HG03196 (cell line): ENCODE measurements at regions not wholly inside any gene's neighbourhood (a gene's known extent, or its start where the extent isn't known, plus 50 kb on each side); places are given as distances from the start of the nearest gene placed in this dataset.

Experiments
- ATAC-seq: cut with Tn5 transposase; IDR thresholded peaks from one replicate; pipeline ENCODE4 v1.9.1; 2021; ENCODE audit not compliant: unreplicated experiment

DNA sequence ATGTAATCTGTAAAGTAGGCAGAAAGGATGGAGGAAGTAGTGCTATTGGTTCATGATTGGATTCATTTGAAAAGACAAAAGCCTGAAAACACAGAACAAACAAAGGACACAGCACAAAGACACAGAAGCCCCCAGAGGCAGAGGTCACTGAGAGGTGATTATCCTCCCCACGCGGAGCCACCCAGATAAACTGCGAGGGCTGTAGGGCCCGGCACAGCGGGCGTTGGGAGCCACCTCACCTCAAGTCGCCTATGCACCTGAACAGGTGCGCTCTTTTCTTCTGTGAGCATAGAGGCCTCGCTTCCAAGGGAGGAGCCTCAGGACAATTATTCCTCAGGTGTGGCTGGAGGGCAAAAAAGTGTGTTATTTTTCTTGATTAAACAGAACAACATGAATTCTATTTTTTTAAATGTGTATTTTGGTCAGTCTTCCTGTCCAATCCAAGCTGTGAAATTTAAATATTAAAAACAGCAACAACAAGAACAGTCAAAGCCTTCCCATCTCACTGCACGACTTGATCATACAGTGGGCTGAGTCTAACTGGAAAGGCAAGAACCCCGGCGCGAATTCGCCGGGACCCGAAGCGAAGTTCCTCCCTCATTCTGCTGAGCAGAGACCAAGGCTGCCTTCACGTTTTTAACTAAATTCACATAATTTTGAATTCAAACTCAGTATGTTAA is 205.3 kb downstream of the THBS2 start:
- no peak for ATAC-seq

DNA sequence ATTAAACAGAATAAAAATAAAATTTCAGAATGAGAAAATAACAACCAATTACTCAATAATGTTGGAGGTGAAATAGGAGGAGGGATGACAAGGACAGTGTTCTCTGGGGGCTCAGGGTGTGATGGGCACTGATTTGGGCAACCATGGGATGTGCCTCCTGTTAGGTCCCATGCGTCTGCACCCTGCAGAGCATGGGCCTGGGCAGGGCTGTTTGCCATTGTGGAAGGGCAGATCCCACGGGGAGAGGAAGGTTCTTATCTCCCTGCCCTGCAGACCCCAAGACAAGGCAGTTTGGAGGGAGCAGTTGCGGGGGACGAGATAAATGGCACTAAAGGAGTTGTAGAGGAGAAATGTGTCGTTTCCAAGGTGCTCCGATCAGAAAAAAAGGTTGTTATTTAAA is 206.3 kb downstream of the THBS2 start:
- no peak for ATAC-seq

- no peak for ATAC-seq
Measured at GRCh38 chr6:169046483-169047192, 207.0 kb downstream of the THBS2 start.

DNA sequence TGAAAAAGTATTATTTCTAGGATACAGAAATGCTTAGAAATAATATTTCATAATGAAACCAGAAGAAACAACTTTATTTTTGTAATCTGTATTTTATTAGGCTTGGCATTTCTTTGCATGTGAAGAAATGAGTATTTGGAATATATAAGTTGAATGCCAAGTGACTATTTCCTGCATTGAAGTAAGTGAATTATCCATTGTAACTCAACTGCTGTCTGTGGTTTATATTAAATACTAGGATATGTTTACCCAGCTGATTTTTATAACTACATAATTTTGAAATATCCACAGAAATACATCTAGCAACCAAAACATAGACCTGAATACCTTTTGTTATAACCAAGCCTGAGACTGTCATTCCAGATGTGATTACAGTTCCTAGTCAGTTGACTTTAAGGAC is 207.6 kb downstream of the THBS2 start:
- no peak for ATAC-seq

- no peak for ATAC-seq
Measured at GRCh38 chr6:169045486-169045885, 208.2 kb downstream of the THBS2 start.

DNA sequence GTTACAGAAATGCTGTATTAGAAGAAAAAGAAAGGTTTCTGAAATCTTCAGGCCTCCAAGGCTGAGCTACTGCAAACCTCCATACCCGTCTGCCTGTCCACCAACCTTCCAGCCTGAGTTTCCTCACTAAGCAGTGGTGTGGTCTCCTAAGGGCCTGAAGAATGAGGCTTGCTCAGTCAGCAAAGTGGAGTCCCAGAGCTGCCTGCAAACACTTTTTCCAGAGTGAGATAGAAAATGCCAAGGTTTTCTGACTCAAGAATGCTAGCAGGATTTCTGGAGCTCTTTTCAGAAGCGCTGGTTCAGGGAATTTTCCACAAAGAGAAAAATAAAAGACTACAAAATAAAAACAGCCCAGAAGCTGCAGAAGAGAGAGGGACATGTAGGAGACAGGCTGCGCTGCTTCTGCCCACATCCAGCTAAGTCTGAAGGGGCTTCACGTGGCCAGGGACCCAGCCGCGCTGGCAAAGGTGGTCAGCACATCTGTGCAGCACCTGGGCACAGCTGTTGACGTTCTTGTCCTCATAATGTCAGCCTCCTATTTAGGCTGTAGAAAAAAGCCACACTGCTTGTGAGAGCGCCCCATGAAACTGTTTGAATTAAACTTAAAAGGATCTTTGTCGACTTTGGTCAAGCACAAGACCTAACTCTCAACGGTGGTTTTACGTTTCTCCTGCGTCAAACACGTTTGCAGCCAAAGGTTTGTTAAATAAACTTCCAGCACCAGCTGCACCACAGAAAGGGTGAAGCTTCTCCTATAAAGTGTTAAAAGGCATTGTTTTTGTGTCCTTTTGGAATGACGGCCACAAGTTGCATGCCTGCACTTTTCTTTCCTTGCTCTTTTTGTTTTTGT is 209.0 kb downstream of the THBS2 start:
- no peak for ATAC-seq

DNA sequence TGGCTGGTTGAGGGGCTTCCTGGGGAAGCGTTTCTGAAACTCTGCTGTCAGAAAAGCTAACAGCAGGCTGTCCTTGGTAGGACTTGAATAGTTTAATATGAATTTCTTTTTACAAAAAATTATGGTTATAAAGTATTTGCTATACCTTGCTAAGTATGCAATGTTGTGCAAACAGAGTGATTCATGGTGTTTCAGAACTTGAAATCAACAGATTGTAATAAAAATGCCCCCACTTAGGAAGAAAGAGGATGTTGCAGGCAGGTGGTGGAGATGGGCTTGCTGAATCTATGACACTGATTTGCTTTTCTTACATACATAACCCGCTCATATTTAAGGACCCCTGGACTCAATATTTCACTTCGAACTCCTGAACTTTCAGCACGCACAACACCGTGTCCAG is 211.6 kb downstream of the THBS2 start:
- ATAC-seq: no peak

- no peak for ATAC-seq
Measured at GRCh38 chr6:169041078-169041477, 212.6 kb downstream of the THBS2 start.

DNA sequence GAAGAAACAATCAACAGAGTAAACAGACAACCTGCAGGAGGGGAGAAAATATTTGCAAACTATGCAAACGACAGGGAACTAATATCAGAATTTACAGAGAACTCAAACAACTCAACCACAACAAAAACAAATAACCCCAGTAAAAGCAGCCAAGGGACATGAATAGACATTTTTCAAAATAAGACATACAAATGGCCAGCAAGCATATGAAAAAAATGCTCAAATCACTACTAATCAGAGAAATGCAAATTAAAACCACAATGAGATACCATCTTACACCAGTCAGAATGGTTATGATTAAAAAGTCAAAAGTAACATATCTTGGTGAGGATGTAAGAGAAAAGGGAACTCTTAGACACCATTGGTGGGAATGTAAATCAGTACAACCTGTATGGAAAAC is 215.0 kb downstream of the THBS2 start:
- ATAC-seq: no peak

DNA sequence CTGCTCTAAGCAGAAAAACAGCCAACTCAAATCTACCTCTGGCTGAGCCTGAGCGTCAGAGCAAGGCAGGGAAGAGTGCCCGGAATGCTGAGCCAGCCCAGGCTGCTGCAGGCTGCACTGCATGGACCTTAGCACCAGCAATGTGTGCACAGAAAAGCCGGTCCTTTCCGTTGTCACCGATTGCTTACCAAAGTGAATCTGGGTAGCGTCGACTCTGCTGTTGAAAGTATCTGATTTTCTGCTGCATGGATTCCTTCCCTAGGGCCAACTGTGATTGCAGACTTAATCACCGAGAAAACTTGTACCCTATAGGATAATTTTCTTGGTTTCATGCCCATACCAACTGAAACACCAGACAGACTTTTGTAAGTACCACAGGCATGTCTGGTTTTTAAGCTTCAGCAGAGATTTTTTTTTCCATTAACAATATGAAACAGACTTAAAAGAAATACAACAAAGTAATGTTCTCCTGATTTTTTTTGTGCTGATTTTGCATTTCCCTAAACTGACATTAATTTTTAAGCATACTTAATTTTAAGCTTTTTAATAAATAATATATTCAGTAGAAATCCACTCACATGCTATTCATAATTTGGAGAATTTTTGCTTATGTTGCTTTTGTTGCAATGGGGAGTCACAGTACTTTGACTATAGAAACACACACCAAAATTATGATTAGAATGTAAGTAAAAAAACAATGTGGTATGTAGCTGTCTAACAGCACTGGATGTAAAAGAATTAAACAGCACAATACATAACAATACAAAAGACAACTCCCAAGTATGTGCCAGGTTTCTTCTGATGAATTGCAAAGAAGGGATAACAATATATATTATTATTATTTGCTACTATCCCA is 218.0 kb downstream of the THBS2 start:
- ATAC-seq: no peak

DNA sequence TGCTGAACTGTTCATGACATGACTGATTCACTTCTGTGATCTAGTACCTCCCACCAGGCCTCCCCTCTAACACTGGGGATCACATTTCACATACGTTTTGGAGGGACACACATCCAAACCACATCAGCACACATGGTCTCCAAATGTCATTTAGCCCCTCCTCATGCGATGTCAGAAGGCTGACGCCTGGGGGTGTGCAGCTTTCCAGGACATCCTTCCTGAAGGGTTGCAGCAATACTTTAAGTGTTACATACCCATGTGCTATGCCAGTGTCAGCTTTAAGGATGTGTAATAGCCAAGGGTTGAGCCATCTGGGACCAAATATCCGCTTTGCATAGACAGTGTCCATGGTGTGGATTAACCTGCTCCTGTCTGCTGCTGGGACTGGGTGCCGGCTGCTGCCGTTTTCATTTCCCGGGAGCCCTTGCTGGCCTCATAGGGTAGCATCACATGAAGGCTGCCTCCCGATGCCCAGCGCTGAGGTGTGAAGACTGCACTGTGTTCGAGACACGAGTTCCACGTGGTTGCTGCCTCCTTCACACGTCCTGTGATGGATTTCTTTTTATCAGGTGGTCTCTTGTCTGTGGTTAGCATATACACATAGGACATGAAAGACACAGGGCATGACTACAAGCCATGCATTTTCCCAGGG is 219.0 kb downstream of the THBS2 start:
- no peak for ATAC-seq

DNA sequence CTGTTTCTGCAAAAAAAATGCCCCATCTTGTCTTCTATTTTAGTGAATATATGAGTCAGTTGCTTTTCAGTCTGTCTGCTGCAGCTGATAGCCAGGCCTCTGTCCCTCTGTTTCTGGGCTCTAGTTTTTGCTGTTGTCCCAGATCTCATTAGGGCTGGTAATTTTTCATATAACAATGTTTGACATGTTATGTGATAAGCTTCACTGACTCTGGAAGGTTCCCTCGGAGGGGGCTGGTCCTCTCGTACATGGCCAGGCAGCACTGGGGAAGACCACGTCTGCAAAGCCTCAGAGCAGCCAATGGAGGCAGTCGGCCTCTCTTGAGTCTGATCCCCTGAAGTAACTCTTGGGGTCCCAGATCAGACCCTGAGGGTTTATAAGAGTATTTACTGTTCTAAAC is 223.8 kb downstream of the THBS2 start:
- ATAC-seq: no peak

- no peak for ATAC-seq
Measured at GRCh38 chr6:169028343-169028742, 225.3 kb downstream of the THBS2 start.

GRCh38 chr6:169026175-169026574 is 227.5 kb downstream of the THBS2 start:
- ATAC-seq: no peak

GRCh38 chr6:169024047-169024660 is 229.5 kb downstream of the THBS2 start:
- no peak for ATAC-seq

DNA sequence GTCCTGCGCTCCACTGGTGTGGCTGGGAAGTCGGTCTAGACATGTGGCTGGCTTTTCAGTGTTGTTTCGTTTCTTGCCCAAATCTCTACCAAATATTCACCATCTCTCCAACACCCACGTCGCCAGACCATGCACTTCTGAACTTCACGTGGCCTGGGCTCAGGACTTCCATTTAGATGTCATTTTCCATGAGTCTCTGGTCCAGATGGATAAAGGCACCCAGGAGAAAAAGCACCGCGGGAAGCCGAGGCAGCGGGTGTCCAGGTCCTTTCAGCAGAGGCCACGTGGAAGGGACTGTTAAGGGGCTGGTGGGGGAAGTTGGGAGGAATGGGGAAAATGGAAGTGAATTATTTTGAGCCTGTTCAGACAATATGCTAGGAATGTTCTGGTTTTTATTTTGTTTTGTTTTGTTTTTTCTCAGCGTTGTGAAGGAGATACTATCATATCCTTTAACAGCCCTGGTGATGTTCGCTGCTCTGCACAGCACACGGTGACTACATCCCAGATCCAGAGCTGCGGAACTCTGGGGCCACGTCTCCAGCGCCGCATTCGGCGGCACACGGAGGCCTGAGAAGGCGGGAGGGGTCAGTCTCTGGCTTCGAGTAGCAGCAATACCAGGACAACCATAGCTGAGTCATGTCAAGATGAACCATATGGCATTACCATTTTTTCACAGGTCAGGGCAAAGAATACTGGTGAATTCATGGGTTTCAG is 230.3 kb downstream of the THBS2 start:
- no peak for ATAC-seq

DNA sequence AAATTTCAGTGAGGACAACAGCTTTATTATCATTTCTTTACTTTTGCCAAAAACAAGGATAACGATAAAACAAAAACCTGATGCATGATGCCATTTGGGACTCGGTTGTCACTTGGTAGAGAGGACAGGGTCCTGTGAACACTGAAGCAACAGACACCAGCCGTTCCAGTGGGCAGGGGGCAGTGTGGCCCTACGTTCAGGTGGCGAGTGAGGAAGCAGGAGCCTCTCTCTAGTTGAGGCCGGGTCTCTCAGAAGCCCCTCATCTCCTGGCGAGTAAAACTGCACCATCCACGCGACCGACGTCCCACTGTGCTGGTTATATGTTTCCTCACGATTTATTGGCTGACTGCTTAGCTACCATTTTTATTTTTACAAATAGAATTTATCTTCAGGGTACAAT is 231.6 kb downstream of the THBS2 start:
- ATAC-seq: no peak

DNA sequence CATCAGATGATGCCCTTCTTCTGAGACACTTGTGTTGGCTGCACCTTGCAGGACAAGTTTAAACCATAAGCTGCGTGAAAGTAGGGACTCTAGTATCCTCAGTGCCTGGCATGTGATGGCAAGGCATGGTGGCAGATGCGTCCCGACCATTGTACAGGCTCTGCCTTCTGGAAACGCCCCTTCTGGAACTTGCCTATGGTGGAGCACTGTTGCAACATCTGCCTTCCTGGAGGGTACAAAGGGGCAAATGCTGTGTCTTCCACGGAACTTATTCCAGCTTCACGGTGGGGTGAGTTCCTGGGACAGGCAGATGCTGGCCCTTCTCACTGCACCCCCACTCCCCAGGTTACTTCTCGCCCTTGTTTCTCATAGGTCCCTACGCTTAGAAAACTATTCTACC is 232.8 kb downstream of the THBS2 start:
- ATAC-seq: no peak

- ATAC-seq: no peak
Measured at GRCh38 chr6:169019727-169020491, 233.7 kb downstream of the THBS2 start.
